Activated CD4-positive, CD25-positive, alpha-beta regulatory T cell treated with anti-CD3 and anti-CD28 coated beads, Interleukin-2, amount 50 U/mL, for 24 hours (primary cell): ENCODE measurements at regions not wholly inside any gene's neighbourhood (a gene's known extent, or its start where the extent isn't known, plus 50 kb on each side); places are given as distances from the start of the nearest gene placed in this dataset.
"Not testable (repeated sequence)": the region's sequence is repeated elsewhere in the genome, so short reads cannot be mapped to it uniquely, and the experiment has no call there.

Experiments used
- ATAC-seq, 2 donors: fragments of 150-1000 bp; cut with Tn5 transposase; one replicate each; pipeline ENCODE4 v1.10.0; 2021; ENCODE audit warnings: mild to moderate bottlenecking in 1 of 2, moderate library complexity in 1 of 2

DNA sequence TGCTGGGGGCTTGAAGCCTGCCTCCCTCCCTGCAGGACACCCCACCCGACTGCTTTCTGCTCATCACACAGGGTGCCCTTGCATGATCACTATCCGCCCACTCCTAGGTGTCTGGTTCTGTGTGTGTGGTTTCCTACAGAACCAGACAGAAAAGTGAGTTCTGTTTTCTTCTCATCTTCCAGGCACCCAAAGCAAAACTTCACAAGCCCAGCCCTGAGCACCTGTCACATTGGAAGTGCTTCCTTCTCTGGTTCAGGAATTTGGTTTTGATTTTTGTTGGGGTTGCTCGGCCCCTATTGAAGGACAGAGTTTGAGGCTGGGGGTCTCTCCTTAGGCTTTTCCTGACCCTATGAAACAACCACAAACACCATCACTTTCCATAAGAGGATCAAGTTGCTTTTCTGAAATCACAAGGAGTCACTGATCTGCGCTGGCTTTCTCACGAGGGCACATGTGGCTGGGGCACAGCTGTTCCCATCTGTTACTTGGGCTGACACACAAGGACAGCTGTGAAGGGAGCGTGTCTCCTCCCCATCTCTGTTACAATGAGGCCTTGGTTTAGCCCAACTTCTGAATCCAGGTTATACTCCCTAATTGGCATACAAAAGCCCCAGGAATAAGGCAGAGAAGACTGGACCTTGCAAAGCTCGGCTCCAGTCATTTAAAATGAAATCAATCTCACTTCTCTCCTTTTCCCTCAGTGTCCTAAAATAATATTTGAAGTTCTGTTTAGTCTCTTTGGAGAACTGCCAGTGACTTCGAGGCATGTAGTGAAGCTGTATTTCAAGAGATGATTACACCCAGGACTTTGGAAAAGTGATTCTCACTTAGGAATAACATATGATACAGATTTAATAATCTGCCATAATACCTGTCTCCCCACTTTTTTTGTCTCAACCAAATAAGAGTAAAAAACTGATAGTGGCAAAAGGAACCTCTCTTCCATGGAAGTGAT is 213.1 kb upstream of the GAS1 start:
- ATAC-seq: no peak

GRCh38 chr9:87167161-87167560 is 219.9 kb upstream of the GAS1 start:
- ATAC-seq: no peak

GRCh38 chr9:87167582-87167981 is 220.3 kb upstream of the GAS1 start:
- no peak for ATAC-seq

DNA sequence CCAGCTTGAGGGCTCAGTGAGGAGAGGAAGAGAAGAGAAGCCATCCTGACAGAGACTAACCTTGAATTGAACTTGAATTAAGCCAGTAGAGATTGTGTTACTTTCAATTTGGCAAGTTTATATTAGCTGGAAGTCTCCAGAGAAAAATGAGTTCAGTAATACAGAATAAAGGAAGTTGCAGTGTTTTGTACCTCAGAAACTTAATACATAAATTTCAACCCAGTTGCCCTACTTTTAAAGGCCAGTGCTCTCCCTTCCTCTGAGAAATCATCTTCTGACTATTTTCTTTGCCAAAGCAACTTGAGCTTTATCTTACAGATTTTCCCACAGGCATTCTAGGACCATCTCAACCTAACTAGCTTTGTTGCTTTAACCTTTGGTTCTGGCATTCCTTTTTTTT is 231.0 kb upstream of the GAS1 start:
- ATAC-seq: no peak

DNA sequence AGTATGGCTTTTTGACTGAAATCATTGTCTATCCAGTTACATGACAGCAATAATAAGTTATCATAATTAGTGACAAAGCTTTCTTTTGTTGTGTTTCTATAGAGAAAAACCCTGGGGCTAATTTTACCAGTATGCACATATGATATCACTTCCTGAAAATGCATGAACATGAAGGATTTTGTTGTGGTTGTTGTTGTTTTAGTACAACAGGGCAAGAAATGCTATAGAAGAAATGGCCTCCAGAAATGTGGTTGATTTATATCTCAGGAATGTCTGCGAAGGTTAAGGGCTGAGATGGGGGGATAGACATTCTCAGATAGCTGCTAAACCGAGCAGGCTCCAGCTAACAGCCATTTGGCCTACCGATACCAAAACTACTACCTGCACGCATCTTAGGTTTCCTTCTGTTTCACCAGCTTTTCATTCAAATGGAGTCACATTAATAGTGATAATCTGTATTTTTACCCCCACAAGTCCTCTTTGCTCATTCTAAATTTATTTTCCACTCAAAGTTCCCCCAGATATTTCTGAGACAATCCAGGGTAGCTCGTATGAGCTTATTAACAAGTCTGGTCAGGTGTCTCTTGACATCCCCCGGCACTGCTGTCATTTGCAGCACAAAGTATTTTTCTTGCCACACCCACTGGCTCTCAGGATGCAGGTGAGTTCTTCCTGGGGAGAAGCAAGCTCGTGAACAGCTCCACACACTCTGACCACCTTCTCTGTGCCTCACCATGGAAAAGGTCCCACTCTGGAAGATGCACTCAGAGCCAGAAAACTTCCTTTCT is 232.4 kb upstream of the GAS1 start:
- ATAC-seq: no peak

GRCh38 chr9:87180361-87180760 is 233.1 kb upstream of the GAS1 start:
- no peak for ATAC-seq

- ATAC-seq: no peak
Observed at GRCh38 chr9:87180841-87181240, 233.5 kb upstream of the GAS1 start.

GRCh38 chr9:87181670-87182069 is 234.4 kb upstream of the GAS1 start:
- no peak for ATAC-seq

DNA sequence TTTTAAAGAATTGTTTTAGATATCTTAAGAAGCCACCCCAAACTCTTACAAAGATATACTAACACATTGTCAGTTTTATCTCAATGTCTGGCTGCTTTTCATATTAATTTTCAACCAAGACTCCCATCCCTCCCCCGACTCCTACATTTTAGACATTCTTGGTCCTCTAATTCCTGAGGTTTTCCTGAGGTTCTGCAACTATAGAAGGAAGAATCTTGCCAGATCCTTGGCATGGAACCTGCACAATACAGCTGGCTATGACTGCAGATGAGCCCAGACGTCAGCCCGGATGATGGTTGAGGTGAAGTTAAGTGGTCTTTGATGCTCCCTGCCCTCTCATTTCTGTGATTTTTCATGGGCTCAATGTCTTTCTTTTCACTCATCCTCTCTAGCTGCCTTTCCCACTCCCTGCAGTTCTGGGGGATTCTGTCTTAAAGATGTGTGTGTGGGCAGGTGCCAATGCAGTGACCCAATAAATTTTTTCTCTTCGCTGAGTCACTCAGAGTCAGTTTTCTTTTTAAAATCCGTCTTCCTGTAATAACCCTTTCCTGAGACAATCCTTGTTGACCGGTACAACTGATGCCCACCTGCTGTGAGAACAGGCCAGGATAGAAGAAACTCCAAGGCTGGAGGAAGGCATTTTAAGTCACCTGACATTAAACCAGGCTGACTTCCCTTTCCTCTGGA is 237.8 kb upstream of the GAS1 start:
- ATAC-seq: no peak

DNA sequence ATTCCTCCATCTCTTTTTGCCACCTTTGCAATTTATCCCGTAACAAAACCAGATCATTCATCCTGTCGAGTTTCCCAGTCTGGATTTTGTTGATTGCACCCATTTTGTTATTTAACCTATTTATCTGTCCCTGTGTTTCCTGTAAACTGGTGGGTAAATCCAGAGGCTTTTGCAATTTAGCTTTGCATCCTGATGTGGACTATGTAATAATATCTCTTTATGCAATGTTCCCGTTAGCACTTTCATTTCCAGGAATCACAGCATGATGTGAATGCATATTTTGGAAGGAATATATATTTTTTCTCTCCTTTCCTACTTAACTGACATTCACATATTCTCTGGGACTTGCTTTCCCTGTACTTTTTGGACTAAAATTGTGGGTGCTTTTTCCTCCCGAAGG is 240.3 kb upstream of the GAS1 start:
- ATAC-seq: no peak

GRCh38 chr9:87189006-87189405 is 241.7 kb upstream of the GAS1 start:
- no peak for ATAC-seq

DNA sequence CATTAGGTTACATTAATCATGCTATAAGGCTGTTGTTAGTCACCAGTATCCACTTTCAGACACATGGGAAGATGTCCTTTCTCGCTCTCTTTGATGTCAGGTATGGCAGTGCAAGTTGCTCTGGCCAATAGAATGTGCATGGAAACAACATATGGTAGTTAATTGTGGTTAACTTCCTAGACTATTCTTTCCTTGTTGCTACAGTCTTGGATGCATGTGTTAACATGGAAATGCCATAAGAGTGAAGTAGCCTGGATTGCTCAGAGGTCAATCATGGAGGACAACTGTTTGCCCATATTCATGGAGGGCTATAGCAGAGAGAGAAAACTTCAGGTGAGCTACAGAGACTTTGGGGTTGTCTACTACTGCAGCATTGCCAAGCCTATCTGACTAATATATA is 245.8 kb upstream of the GAS1 start:
- ATAC-seq: no peak

DNA sequence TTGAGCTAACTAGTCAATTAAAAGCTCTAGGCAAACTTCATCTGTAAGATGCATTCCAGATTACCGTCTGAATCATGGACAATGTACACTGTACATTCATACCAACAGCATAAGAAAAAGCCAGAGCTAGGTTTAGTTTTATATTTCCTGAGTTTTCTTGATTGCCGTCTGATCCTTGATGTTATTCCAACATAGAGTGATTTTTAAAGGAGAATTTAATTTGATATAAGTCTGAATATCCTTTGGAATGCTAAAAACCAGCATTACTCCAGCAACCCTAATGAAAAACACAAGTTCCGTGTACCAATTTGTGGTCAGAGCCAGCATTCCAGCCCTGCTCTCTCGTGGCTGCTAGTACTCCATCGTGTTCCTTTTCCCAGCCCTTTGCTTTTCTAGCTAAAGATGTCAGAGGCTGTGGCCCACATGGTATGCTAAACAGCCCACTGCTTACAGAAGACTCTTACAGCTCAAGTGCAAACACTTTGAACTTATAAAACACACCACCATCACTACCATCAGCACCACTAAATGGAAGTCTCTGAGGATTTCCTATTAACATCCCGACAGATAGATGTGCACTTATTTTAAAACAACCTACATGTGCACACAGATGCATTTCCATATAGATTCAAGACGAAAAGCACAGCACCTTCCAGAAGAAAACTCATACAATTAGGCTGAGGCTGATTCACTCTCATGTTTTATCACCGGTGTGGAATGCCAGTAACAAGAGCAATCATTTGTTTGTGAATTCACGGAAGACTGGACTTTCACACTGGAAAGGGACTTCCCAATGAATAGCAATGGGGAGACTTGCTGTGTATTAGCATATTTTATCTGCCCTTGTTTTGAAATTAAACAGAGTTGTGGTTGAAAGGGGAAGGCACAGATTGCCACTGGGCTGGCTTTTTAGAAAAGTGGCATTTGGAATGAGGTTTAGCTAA is 246.9 kb upstream of the GAS1 start:
- ATAC-seq: no peak

GRCh38 chr9:87195306-87195705 is 248.0 kb upstream of the GAS1 start:
- no peak for ATAC-seq

DNA sequence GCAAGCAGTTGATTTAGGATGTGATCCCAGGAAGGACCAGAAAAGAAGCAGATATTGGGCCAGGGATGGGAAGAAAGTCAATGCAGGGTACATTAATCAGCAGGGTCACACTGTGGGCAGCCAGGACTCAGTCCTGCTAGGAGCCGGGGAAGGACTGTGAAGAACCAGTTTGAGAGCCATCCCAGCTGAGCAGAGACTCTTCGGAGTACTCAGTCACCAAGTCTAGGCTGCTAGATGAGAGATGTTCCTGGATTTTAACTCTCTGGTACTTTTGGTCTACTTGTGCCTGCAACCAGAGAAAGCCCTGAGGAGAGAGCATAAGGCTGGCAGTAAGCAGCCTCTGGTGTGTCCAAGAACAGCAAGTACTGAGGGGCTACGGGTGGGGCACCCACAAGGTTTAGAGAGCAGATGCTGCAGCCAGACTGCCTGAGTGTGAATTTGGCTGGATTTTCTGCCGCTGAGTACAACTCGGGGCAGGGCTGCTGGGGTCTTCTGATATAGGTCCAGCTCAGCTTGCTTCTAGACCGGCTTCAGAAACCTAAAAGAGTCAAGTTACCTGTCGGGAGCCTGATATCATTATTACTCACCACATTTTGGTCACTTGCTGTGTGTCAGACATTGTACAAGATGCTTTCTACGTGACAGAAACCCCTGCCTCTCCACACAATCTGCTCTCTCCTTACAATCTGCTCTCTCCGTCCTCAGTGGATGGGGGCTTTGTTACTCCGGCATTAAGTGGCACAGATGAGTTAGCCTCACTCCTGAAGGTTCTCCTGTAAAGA is 250.2 kb upstream of the GAS1 start:
- no peak for ATAC-seq

GRCh38 chr9:87198716-87199115 is 251.4 kb upstream of the GAS1 start:
- no peak for ATAC-seq

- no peak for ATAC-seq
Observed at GRCh38 chr9:87199278-87199677, 252.0 kb upstream of the GAS1 start.

- ATAC-seq: no peak
Observed at GRCh38 chr9:87199782-87200181, 252.5 kb upstream of the GAS1 start.

- ATAC-seq: no peak
Observed at GRCh38 chr9:87201351-87201751, 254.0 kb upstream of the GAS1 start.

DNA sequence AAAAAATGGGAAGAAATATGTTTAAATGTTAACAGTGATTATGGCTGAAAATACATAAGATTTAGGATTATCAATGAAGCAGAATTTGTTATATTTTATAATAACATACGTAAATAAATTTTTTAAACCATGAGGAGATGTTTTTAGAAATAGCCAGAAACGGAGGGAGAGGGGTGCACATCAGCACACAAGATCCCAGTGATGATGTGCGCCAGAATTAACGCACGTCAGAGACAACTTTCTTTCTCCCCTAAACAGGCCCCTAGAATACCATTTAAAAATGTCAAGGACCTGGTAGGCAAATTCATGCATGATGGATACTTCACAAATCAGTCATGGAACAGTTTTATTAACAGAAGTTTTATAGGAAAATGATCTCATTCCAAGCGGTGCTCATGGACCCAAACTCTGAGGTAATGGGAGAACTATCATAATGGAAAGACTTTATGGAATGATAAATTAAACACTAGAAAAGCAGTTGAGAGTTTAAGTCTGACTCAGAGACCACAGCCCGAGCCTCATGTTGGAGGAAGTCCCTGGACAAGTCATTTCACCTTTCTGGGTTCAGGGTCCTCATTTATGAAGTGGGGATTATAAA is 258.9 kb upstream of the GAS1 start:
- ATAC-seq: no peak

DNA sequence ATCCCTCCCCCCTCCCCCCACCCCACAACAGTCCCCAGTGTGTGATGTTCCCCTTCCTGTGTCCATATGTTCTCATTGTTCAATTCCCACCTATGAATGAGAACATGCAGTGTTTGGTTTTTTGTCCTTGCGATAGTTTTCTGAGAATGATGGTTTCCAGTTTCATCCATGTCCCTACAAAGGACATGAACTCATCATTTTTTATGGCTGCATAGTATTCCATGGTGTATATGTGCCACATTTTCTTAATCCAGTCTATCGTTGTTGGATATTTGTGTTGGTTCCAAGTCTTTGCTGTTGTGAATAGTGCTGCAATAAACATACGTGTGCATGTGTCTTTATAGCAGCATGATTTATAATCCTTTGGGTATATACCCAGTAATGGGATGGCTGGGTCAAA is 263.4 kb upstream of the GAS1 start:
- ATAC-seq: not testable (repeated sequence)
